AG09319 (cell line): ENCODE measurements at regions not wholly inside any gene's neighbourhood (a gene's known extent, or its start where the extent isn't known, plus 50 kb on each side); places are given as distances from the start of the nearest gene placed in this dataset.

Experiments used
- DNase-seq: peaks from one replicate; pipeline ENCODE4 v3.0.0-alpha.2; 2010; ENCODE audit warnings: low read depth; ENCODE audit errors: extremely low read depth
- CTCF ChIP-seq: IDR thresholded peaks from 2 replicates; pipeline ENCODE4 v1.5.1; 2011; ENCODE audit warnings: low read depth, mild to moderate bottlenecking, inconsistent platforms, low read length, moderate library complexity

GRCh38 chrX:7314425-7314824 is 166.5 kb upstream of the PUDP start:
- TF ChIP-seq CTCF = no peak
- DNase-seq = no peak

GRCh38 chrX:7307720-7308119 is 159.8 kb upstream of the PUDP start:
- no peak for DNase-seq
- no peak for TF ChIP-seq CTCF

GRCh38 chrX:7294483-7294882 is 146.5 kb upstream of the PUDP start:
- TF ChIP-seq CTCF = no peak
- no peak for DNase-seq

GRCh38 chrX:7286168-7286837 is 138.3 kb upstream of the PUDP start:
- no peak for TF ChIP-seq CTCF
- no peak for DNase-seq

GRCh38 chrX:7285765-7286164 is 137.8 kb upstream of the PUDP start:
- TF ChIP-seq CTCF = no peak
- no peak for DNase-seq

- no peak for TF ChIP-seq CTCF
- DNase-seq = no peak
Observed at GRCh38 chrX:7283741-7284140, 135.8 kb upstream of the PUDP start.

GRCh38 chrX:7280520-7280919 is 132.6 kb upstream of the PUDP start:
- DNase-seq = no peak
- TF ChIP-seq CTCF = no peak
